ENCODE measurements at regions not wholly inside any gene's neighbourhood (a gene's known extent, or its start where the extent isn't known, plus 50 kb on each side); places are given as distances from the start of the nearest gene placed in this dataset.

- TF ChIP-seq FOS (IDR thresholded peaks at IDR 0.05; ENCODE audit: borderline replicate concordance, insufficient read depth, low read length) (no peak), POLR2A (IDR thresholded peaks at IDR 0.05; ENCODE audit: low read depth, low read length) (no peak), POLR2AphosphoS5 (IDR thresholded peaks at IDR 0.05; ENCODE audit: insufficient read depth, low read depth, low read length) (no peak), CTCF (IDR thresholded peaks at IDR 0.05; ENCODE audit: extremely low read depth in 1 of 2, insufficient read depth in 1 of 2, low read depth in 1 of 2, low read length in 2 of 2) (no peak), GATA2 (IDR thresholded peaks at IDR 0.05; ENCODE audit: insufficient read depth, insufficient read length, low read depth, low read length) (no peak)
Observed at GRCh38 chr5:2036885-2037284, 154.2 kb upstream of the IRX4 start.

All from endothelial cell of umbilical vein (primary cell).